Sigmoid colon (tissue), 6 donors: ENCODE measurements at regions not wholly inside any gene's neighbourhood (a gene's known extent, or its start where the extent isn't known, plus 50 kb on each side); places are given as distances from the start of the nearest gene placed in this dataset.

ENCODE experiments used
- DNase-seq: peaks from one replicate; pipeline ENCODE4 v3.0.0-alpha.2; 2019
- H3K27ac ChIP-seq, 4 donors: fragments of 200-600 bp; sonication (generic); one replicate each; pipeline ENCODE4 v1.5.1; 2016 to 2019; ENCODE audit warnings: mild to moderate bottlenecking in 1 of 4
- H3K27me3 ChIP-seq, 3 donors: fragments of 200-600 bp; sonication (generic); one replicate each; pipeline ENCODE4 v1.5.1; 2019; ENCODE audit warnings: mild to moderate bottlenecking in 1 of 3
- H3K36me3 ChIP-seq, 4 donors: fragments of 200-600 bp; sonication (generic); one replicate each; pipeline ENCODE4 v1.5.1; 2016 to 2019
- H3K4me1 ChIP-seq, 4 donors: fragments of 200-600 bp; sonication (generic); one replicate each; pipeline ENCODE4 v1.5.1; 2017 to 2019
- H3K4me3 ChIP-seq, 4 donors: fragments of 200-600 bp; sonication (generic); one replicate each; pipeline ENCODE4 v1.5.1; 2017 to 2019; ENCODE audit warnings: mild to moderate bottlenecking in 2 of 4, moderate library complexity in 1 of 4
- H3K9me3 ChIP-seq, 4 donors: fragments of 200-600 bp in 3 of 4; sonication (generic) in 3 of 4; one replicate each; pipeline versions ENCODE4 v1.5.1 to v1.6.1; 2013 to 2019
- CTCF ChIP-seq, 4 experiments: fragments of 450-650 bp in 3 of 4; fragments of 200-600 bp in 1 of 4; IDR thresholded peaks; one replicate each; pipeline ENCODE4 v1.5.1; 2016 to 2019; ENCODE audit warnings: antibody characterized with exemption in 4 of 4, mild to moderate bottlenecking in 3 of 4, moderate library complexity in 2 of 4
- EP300 ChIP-seq, 4 donors: sonication (generic); formaldehyde crosslinking; IDR thresholded peaks; one replicate each; pipeline ENCODE4 v1.6.1; 2017; ENCODE audit warnings: antibody characterized with exemption in 4 of 4
- POLR2A ChIP-seq, 2 donors: fragments of 450-650 bp; IDR thresholded peaks; one replicate each; pipeline ENCODE4 v1.6.1; 2016; ENCODE audit warnings: antibody characterized with exemption in 2 of 2, mild to moderate bottlenecking in 2 of 2, moderate library complexity in 2 of 2
- POLR2AphosphoS5 ChIP-seq, 4 donors: sonication (generic); formaldehyde crosslinking; IDR thresholded peaks; one replicate each; pipeline ENCODE4 v1.6.1; 2017; ENCODE audit warnings: antibody characterized with exemption in 4 of 4
- WGBS, 2 donors: extraction: QIAGEN DNeasy Blood & Tissue Kit; methylation state at CpG; one replicate each; pipeline ENCODE4 v1.1.7; 2013; 5-methylcytosine and 5-hydroxymethylcytosine counted together
- intact Hi-C: fragments of 100-400 bp; cut with DNase I; formaldehyde crosslinking; loops from one replicate; pipeline ENCODE4 v1.15.1; 2023
- donor health status: healthy with polysubstance abuse.
- donor health status: healthy.

- Histone ChIP-seq H3K4me1 (peaks cover 0 to 4% (median 0%) of the 10 kb centered on the region in 4 donors), H3K27ac (no peak overlapping the region), H3K27me3 (no peaks in the 10 kb centered on the region), H3K9me3 (no peaks in the 10 kb centered on the region), H3K4me3 (no peak overlapping the region), H3K36me3 (no peaks in the 10 kb centered on the region)
- intact Hi-C loops: no loop called here
- TF ChIP-seq POLR2AphosphoS5 (IDR thresholded peaks at IDR 0.05) (no peak), EP300 (IDR thresholded peaks at IDR 0.05) (no peak), POLR2A (IDR thresholded peaks at IDR 0.05) (no peak), CTCF (IDR thresholded peaks at IDR 0.05) (no peak)
- WGBS, 2 donors: 71 to 85% methylated on average over 2 of the region's 2 CpGs
- DNase-seq: no peak
These were observed 471.8 kb upstream of the ARHGEF26 start for GRCh38 chr3:153649286-153649839.

DNA sequence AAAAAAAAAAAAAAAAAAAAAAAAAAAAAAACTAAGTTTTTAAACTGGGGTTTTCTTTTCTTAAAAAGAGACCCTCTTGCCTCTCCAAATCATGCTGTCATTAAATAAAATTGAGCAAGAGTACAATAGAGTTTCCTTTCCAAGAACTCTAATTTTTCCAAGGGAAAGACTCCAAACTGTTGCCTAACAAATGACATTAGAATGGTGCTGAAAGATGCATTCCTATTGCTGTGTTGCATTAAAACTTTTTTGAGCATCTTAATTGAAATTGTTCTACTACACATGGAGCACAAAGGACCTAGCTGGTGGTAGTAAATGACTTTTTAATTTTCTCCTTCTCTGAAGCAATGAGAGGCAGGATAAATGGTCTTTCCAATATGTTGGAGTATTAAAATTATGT, 469.1 kb upstream of the ARHGEF26 start:
- DNase-seq: no peak
- intact Hi-C loops: no loop called here

DNA sequence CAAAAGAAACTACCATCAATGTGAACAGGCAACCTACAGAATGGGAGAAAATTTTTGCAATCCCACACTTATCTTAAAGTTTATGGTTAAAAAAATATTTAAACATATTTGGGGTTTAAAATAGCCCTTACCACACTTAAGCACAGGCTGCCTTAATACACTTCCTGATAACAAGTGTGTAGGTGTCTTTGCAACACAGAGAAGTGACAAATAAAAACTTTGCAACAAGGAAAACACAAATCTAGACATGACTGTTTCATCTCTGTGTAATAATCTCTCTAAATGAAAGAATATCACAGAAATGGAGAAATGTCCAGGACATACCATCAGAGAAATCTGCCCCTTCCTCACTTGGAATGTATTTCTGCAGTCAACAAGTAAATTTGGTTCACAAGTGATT, 464.1 kb upstream of the ARHGEF26 start:
- Histone ChIP-seq H3K4me3 (no peak overlapping the region), H3K27ac (no peak overlapping the region), H3K27me3 (no peaks in the 10 kb centered on the region), H3K9me3 (peaks cover 0 to 3% (median 0%) of the 10 kb centered on the region in 4 donors), H3K4me1 (no peaks in the 10 kb centered on the region), H3K36me3 (no peaks in the 10 kb centered on the region)
- intact Hi-C loops: no loop called here
- DNase-seq: no peak
- TF ChIP-seq CTCF (IDR thresholded peaks at IDR 0.05) (no peak), POLR2A (IDR thresholded peaks at IDR 0.05) (no peak), EP300 (IDR thresholded peaks at IDR 0.05) (no peak)

More for the DNA sequence above, 469.1 kb upstream of the ARHGEF26 start:
- TF ChIP-seq EP300 (IDR thresholded peaks at IDR 0.05) (no peak), POLR2AphosphoS5 (IDR thresholded peaks at IDR 0.05) (no peak), CTCF (IDR thresholded peaks at IDR 0.05) (no peak), POLR2A (IDR thresholded peaks at IDR 0.05) (no peak)
- Histone ChIP-seq H3K4me1 (peaks cover 0 to 4% (median 0%) of the 10 kb centered on the region in 4 donors), H3K27ac (no peak overlapping the region), H3K36me3 (no peaks in the 10 kb centered on the region), H3K9me3 (no peaks in the 10 kb centered on the region), H3K4me3 (no peak overlapping the region), H3K27me3 (no peaks in the 10 kb centered on the region)

- intact Hi-C loops: no loop called here
- Histone ChIP-seq H3K36me3 (no peaks in the 10 kb centered on the region), H3K4me3 (no peak overlapping the region), H3K27me3 (no peaks in the 10 kb centered on the region), H3K27ac (no peak overlapping the region), H3K4me1 (no peaks in the 10 kb centered on the region), H3K9me3 (peaks cover 0 to 3% (median 0%) of the 10 kb centered on the region in 4 donors)
- 90 to 91% methylated on average over 3 of the region's 3 CpGs for WGBS, 2 donors
- no peak for DNase-seq
- TF ChIP-seq EP300 (IDR thresholded peaks at IDR 0.05) (no peak), CTCF (IDR thresholded peaks at IDR 0.05) (no peak), POLR2A (IDR thresholded peaks at IDR 0.05) (no peak), POLR2AphosphoS5 (IDR thresholded peaks at IDR 0.05) (no peak)
These were observed 463.7 kb upstream of the ARHGEF26 start for GRCh38 chr3:153657461-153657860.

DNA sequence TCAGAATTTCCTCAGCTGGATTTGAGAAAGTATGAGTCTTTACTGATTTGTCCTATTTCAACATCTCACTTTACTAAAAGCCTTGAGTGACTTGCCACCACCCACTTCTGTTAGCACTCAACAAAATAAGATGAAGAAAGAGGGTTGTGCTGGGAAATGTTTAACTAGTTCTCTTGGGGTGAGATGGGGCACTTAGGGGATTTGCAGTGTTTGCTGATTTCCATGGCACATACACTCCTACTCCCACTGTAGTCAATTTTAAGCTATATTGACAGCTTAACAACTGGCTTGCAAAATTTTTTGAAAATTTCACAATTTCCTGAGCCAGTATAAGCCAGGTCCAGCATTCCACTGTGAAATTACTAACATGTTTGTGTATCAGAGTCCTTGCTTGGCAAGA, 463.1 kb upstream of the ARHGEF26 start:
- intact Hi-C loops: no loop called here
- no peaks in the 10 kb centered on the region for H3K4me1 ChIP-seq
- no peaks in the 10 kb centered on the region for H3K27me3 ChIP-seq
- no peak for TF ChIP-seq CTCF (IDR thresholded peaks at IDR 0.05)
- no peaks in the 10 kb centered on the region for H3K36me3 ChIP-seq
- no peak for DNase-seq
- no peak overlapping the region for H3K4me3 ChIP-seq
- no peak overlapping the region for H3K27ac ChIP-seq
- peaks cover 0 to 3% (median 0%) of the 10 kb centered on the region in 4 donors for H3K9me3 ChIP-seq
